IPS-NIHi11 (cell line): ENCODE measurements at regions not wholly inside any gene's neighbourhood (a gene's known extent, or its start where the extent isn't known, plus 50 kb on each side); places are given as distances from the start of the nearest gene placed in this dataset.

ENCODE experiments used
- DNase-seq: peaks from one replicate; pipeline ENCODE4 v3.0.0; 2012; ENCODE audit warnings: mixed read lengths, low spot score

DNA sequence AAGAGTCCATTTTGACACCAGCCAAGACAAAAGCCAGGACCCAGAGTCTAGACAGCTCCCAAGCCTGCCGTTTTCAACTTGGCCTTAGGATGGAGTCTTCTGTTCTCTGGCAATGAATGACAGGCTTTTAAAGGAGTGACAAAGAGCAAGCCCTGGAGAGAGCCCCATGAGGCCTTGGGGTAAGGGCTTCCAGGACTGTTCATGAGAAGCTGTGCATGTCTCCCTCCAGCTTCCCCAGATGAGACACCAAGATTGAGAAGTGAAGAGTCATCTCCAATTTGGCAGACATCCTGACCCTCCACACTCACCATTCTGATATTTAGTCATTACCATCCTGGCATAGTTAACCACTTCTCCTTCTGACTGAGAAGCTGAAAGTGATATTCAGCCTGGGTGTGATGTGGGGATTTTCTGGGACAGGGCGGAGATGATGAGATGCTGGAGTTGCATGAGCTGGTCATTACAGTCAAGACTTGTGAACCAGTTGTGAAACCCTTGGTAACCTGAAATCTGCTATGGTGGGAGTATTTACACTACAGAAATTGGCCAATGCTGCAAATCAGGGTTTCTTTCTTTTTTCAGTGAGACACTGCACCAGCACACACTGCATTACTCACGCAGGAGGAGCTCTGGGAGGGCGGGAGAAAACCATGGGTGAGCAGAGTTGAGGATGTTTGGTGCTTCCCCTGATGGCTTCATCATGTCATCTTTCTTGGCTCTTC, 77.8 kb downstream of the VCPKMT start:
- no peak for DNase-seq

DNA sequence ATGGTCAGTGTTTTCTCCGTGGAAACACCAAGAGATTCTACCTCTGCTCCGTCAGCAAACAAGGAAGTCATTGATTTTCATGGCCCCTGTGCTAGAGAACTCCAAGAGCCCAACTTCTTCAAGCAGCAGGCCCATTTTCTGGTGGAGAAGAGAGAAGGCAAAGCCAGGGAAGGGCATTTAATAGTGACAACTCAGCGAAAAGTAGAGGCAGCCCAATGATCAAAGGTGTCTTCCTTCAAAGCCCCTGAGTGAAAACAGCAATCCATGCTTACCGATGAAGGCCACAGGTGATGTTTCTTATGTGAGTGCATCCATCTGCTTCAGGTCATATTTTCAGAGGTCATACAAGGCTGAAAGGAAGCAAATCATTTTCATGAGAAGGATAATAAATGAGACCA, 77.3 kb downstream of the VCPKMT start:
- DNase-seq = no peak

DNA sequence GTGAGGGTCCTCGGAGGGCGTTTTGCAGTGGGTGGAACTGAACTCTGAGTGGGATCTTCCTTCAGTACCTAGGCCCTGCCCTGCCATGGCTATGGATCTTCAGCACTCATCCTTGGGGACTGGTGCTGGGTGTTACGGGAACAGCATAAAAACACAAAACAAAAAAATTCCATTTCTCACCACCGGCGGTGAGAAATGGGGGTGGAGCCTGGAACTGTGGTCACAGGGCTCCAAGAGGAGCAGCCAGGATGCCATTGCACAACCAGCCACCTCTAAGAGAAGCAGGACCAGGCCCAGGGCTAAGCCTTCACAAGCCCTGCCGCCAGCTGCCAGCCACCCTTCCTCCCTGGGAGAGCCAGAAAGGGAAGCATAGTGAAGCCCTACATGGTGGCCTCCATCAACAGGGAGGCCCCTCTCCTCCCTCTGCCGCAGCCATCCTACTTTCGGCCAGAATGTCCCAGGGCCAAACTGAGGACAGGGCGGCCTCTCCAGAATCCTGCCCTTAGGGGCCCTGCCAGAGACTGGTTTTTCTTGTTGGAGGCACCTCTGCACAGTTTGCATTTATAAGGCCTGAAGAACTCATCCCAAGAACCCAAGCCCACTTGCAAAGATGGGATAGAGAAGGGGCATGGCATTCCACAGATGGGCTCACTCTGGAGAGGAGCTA, 76.5 kb downstream of the VCPKMT start:
- no peak for DNase-seq

GRCh38 chr14:50040401-50040775, 76.0 kb downstream of the VCPKMT start:
- no peak for DNase-seq

GRCh38 chr14:50040895-50041465, 75.4 kb downstream of the VCPKMT start:
- no peak for DNase-seq

DNA sequence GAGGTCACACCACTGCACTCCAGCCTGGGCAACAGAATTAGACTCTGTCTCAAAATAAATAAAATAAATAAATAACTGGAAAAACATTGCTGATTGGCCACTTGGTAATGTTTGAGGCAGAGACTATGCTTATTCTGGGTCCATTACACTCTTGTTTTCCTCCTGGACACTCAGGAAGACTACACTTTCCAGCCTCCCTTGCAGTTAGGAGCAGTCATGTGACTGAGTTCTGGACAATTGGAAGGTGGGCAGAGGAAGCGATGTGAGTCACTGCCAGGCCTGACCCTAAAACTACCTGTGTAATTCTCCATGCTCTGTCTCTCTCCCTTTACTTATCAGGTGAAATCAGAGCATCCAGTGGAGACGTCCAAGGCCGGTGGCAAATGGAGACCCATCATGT, 74.4 kb downstream of the VCPKMT start:
- DNase-seq = no peak

DNA sequence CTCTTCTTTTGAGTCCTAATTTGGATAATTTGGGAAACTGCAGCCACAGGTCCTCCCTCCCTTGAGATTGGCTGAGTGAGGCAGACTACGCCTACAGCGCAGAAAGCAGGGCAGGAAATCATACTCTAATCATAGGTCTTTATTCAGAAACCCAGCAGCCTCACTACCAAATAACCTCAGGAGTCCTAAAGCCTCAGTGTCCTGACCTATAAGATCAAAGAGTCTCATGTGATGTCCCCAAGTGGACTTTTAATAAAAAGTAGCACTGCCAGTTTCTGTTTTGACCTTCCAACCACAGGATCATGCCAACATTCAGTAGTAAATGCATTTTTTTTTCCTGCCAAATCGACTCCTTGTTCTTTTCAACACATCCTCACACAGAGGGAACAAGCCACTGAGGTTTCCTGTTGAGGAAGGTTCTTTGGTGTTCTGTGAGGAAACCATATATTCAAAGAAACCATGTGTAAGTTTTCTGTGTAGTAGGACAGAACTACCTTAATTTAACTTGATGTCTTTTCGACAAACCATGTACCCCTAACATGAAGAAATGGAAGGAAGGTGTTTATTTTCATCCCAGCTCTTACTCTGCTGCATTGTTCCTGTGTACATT, 72.2 kb downstream of the VCPKMT start:
- no peak for DNase-seq

- no peak for DNase-seq
Observed at GRCh38 chr14:50045039-50045711, 71.2 kb downstream of the VCPKMT start.

- DNase-seq = no peak
Observed at GRCh38 chr14:50045837-50046236, 70.5 kb downstream of the VCPKMT start.

DNA sequence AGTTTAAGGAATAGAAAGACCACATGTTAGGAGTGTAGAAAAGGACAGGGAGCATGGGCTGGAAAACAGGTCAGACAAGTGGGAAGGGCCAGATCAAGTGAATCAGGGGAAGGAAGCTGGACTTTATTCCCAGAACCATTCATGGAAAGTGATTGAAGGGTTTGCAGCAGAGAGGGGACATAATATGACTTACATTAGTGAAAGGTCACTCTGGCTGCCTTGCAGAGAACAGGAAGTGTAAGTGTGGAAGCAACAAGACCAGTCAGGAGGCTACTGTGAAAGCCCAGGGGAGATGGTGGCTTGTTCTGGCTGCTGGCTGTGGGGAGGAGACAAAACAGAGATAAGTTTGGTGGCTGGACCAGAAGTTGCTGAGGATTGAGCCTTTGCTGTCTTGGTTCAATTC, 69.1 kb downstream of the VCPKMT start:
- DNase-seq = no peak

DNA sequence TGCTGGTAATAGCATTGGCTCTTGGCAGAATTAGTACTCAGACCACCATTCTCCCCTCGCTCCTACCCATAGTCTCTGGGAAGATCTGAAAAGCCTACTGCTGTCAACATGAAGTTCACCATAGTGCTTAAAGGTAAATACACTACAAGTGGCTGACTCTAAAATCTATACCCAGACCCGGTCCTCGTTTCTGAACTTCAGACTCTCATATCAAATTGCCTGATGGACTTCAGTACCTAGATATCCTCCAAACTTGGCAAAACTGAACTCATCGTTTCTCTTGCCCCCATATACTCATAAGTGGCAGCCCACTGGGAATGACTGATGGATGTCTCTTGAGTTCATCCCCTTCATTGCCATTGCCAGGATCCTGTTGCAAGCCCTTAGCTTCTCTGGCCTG, 67.3 kb downstream of the VCPKMT start:
- no peak for DNase-seq

- no peak for DNase-seq
Observed at GRCh38 chr14:50049703-50050570, 66.4 kb downstream of the VCPKMT start.

GRCh38 chr14:50051106-50051505, 65.3 kb downstream of the VCPKMT start:
- DNase-seq = no peak

- DNase-seq = no peak
Observed at GRCh38 chr14:50051706-50052105, 64.7 kb downstream of the VCPKMT start.

- DNase-seq = no peak
Observed at GRCh38 chr14:50052517-50052916, 63.9 kb downstream of the VCPKMT start.

GRCh38 chr14:50053935-50054334, 62.4 kb downstream of the VCPKMT start:
- no peak for DNase-seq

GRCh38 chr14:50055461-50056228, 60.7 kb downstream of the VCPKMT start:
- DNase-seq = no peak

- DNase-seq = no peak
Observed at GRCh38 chr14:50056435-50056834, 59.9 kb downstream of the VCPKMT start.

DNA sequence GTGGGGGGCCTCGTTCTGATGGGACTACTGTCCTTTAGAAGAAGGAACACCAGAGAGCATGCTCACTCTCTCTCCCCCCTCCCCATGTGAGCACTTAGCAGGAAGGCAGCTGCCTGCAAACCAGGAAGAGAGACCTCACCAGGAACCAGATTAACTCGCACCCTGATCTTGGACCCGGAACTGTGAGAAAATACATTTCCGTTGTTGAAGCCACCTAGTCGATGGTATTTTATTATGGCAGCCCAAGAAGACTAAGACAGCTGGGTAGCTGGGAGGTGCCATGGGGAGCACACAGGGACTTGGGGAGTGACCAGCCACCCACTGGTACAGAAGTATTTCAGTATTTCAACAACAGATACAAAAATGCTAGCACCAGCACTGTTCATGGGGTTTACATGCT, 59.0 kb downstream of the VCPKMT start:
- DNase-seq = no peak

- DNase-seq = no peak
Observed at GRCh38 chr14:50058113-50058512, 58.3 kb downstream of the VCPKMT start.
